HL-60 (cell line): ENCODE measurements at regions not wholly inside any gene's neighbourhood (a gene's known extent, or its start where the extent isn't known, plus 50 kb on each side); places are given as distances from the start of the nearest gene placed in this dataset.

Experiments used
- DNase-seq, 2 experiments: peaks; one replicate each; pipeline ENCODE4 v3.0.0-alpha.2; 2010 to 2020; ENCODE audit warnings: low read depth in 1 of 2, low spot score in 1 of 2
- H3K27ac ChIP-seq: fragments of 250-450 bp; sonication (Bioruptor Pico); replicated peaks from 2 replicates; pipeline ENCODE4 v1.5.1; 2020; ENCODE audit warnings: mild to moderate bottlenecking, moderate library complexity
- H3K27me3 ChIP-seq: fragments of 250-450 bp; sonication (Bioruptor Pico); 2 replicates; pipeline ENCODE4 v1.5.1; 2021; ENCODE audit warnings: mild to moderate bottlenecking, moderate library complexity; ENCODE audit not compliant: insufficient read depth, poor library complexity, severe bottlenecking
- H3K4me3 ChIP-seq: replicated peaks from 2 replicates; pipeline ENCODE4 v1.5.1; 2011; ENCODE audit warnings: mild to moderate bottlenecking, control low read depth, low read length; ENCODE audit not compliant: insufficient read depth
- GABPA ChIP-seq: IDR thresholded peaks from 2 replicates; pipeline ENCODE4 v1.6.1; 2012; ENCODE audit warnings: low read depth
- POLR2AphosphoS5 ChIP-seq: IDR thresholded peaks from 2 replicates; pipeline ENCODE4 v1.6.1; 2012; ENCODE audit warnings: low read depth
- SPI1 ChIP-seq: IDR thresholded peaks from 2 replicates; pipeline ENCODE4 v1.6.1; 2012; ENCODE audit warnings: low read depth, mild to moderate bottlenecking, borderline replicate concordance
- TF ChIP-seq, protein P1 (sequence below): IDR thresholded peaks from one replicate; pipeline ENCODE4 v1.5.1; 2011; ENCODE audit warnings: low read length, control low read depth, inconsistent platforms; ENCODE audit not compliant: insufficient read depth
- TF ChIP-seq, protein P2 (sequence below): IDR thresholded peaks from 2 replicates; pipeline ENCODE4 v1.6.1; 2012; ENCODE audit warnings: low read depth; ENCODE audit not compliant: insufficient replicate concordance

DNA sequence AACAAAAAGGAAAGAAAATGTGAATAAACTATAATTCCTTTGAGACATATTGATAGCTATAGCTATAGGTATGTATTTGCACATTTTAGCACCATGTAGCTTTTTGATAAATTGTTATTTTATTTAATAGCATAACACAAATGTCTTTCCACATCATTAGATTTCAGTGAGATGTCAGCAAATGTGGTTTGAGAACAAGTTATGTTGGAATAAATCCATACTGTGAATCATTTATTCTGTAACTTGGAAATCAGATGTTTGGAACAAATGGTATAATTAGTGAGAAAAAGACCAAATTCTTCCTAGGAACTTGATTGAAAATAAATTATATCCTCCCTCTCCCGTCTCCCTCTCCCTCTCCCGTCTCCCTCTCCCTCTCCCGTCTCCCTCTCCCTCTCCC lies 62.8 kb downstream of the NABP1 start:
- DNase-seq, result no peak
- no peaks in the 10 kb centered on the region for H3K27me3 ChIP-seq
- TF ChIP-seq GABPA (no peak), POLR2AphosphoS5 (no peak), SPI1 (no peak)
- TF ChIP-seq, protein P1, sequence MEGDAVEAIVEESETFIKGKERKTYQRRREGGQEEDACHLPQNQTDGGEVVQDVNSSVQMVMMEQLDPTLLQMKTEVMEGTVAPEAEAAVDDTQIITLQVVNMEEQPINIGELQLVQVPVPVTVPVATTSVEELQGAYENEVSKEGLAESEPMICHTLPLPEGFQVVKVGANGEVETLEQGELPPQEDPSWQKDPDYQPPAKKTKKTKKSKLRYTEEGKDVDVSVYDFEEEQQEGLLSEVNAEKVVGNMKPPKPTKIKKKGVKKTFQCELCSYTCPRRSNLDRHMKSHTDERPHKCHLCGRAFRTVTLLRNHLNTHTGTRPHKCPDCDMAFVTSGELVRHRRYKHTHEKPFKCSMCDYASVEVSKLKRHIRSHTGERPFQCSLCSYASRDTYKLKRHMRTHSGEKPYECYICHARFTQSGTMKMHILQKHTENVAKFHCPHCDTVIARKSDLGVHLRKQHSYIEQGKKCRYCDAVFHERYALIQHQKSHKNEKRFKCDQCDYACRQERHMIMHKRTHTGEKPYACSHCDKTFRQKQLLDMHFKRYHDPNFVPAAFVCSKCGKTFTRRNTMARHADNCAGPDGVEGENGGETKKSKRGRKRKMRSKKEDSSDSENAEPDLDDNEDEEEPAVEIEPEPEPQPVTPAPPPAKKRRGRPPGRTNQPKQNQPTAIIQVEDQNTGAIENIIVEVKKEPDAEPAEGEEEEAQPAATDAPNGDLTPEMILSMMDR, result no peak
- TF ChIP-seq, protein P2, sequence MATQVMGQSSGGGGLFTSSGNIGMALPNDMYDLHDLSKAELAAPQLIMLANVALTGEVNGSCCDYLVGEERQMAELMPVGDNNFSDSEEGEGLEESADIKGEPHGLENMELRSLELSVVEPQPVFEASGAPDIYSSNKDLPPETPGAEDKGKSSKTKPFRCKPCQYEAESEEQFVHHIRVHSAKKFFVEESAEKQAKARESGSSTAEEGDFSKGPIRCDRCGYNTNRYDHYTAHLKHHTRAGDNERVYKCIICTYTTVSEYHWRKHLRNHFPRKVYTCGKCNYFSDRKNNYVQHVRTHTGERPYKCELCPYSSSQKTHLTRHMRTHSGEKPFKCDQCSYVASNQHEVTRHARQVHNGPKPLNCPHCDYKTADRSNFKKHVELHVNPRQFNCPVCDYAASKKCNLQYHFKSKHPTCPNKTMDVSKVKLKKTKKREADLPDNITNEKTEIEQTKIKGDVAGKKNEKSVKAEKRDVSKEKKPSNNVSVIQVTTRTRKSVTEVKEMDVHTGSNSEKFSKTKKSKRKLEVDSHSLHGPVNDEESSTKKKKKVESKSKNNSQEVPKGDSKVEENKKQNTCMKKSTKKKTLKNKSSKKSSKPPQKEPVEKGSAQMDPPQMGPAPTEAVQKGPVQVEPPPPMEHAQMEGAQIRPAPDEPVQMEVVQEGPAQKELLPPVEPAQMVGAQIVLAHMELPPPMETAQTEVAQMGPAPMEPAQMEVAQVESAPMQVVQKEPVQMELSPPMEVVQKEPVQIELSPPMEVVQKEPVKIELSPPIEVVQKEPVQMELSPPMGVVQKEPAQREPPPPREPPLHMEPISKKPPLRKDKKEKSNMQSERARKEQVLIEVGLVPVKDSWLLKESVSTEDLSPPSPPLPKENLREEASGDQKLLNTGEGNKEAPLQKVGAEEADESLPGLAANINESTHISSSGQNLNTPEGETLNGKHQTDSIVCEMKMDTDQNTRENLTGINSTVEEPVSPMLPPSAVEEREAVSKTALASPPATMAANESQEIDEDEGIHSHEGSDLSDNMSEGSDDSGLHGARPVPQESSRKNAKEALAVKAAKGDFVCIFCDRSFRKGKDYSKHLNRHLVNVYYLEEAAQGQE, result no peak
- H3K27ac ChIP-seq, result no peak overlapping the region
- H3K4me3 ChIP-seq, result no peak overlapping the region

DNA sequence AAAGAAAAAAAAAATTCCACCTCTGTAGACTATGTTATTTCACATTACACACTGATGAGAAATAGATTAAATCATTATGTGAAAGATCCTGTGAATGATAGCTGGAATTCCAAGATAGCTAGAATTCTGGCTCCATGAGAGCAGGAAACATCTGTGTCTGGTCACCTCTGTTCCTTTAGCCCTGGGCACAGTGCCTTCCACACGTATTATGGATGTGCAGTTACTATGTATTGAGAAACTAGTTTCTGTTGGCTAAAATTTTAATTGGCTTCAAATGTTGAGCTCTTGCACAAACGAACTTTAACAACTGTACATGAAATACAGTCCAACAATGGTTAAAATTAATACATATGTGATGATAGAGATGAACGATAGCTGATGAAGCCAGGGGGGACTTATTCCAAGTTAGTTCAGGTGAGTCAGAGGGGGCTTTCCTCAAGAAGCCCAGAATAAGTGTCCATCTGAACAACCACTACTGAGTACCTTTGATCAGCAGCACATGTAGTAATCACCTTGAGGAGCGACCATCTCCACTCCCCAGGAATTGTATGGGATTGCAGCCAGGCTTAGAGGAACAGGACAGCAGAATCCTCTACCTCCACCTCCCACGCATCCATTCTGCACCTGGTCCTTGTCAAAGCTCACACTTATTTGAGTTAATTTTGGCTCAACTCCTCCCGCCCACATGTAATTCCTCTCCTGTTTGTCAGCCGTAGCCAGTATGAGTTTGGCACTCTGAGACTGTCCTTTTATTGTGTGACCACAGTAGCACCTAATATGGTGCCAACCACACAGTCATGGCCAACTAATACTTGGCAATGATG lies 68.6 kb downstream of the NABP1 start:
- no peak for DNase-seq
- TF ChIP-seq POLR2AphosphoS5 (no peak), GABPA (no peak), SPI1 (no peak)
- TF ChIP-seq, protein P2, result no peak
- TF ChIP-seq, protein P1, result no peak
- no peaks in the 10 kb centered on the region for H3K27me3 ChIP-seq
- H3K4me3 ChIP-seq, result no peak overlapping the region
- H3K27ac ChIP-seq, result no peak overlapping the region

DNA sequence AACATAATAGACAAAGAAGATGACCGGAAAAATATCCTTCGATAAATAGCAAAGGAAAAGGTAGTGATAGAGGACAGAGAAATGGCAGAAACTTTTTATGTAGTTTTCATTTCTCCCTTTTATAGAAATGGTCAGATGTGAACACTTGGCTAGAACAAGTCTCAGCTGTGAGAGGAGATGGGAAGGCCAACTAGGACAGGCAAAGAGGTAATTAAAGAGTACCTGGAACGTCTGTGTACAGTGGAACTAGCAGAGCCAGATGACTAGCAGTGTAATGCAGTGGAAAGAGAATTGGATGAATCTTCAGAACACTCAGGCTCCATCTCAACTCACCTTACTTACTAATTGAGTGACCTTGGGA lies 69.2 kb downstream of the NABP1 start:
- TF ChIP-seq POLR2AphosphoS5 (no peak), SPI1 (no peak), GABPA (no peak)
- TF ChIP-seq, protein P1, result no peak
- TF ChIP-seq, protein P2, result no peak
- H3K27ac ChIP-seq, result no peak overlapping the region
- H3K27me3 ChIP-seq, result no peaks in the 10 kb centered on the region
- H3K4me3 ChIP-seq, result no peak overlapping the region
- DNase-seq, result no peak
